ENCODE measurements at regions not wholly inside any gene's neighbourhood (a gene's known extent, or its start where the extent isn't known, plus 50 kb on each side); places are given as distances from the start of the nearest gene placed in this dataset.

- no peak for TF ChIP-seq CTCF (optimal IDR thresholded peaks at IDR 0.05 in 1 of 3, IDR thresholded peaks at IDR 0.05 in 1 of 3, conservative IDR thresholded peaks at IDR 0.05 in 1 of 3; ENCODE audit: extremely low read depth in 1 of 3, insufficient read depth in 2 of 3, low read length in 3 of 3)
- TF ChIP-seq EZH2 (IDR thresholded peaks at IDR 0.05; ENCODE audit: low read length) = no peak
Measured at GRCh38 chr9:24708814-24709213, 163.1 kb upstream of the IZUMO3 start.
